GM21381 (cell line): ENCODE measurements at regions not wholly inside any gene's neighbourhood (a gene's known extent, or its start where the extent isn't known, plus 50 kb on each side); places are given as distances from the start of the nearest gene placed in this dataset.
"Not testable (repeated sequence)": the region's sequence is repeated elsewhere in the genome, so short reads cannot be mapped to it uniquely, and the experiment has no call there.

ENCODE experiments used
- ATAC-seq: cut with Tn5 transposase; IDR thresholded peaks from one replicate; pipeline ENCODE4 v1.9.1; 2021; ENCODE audit warnings: mild to moderate bottlenecking, moderate library complexity; ENCODE audit not compliant: unreplicated experiment

DNA sequence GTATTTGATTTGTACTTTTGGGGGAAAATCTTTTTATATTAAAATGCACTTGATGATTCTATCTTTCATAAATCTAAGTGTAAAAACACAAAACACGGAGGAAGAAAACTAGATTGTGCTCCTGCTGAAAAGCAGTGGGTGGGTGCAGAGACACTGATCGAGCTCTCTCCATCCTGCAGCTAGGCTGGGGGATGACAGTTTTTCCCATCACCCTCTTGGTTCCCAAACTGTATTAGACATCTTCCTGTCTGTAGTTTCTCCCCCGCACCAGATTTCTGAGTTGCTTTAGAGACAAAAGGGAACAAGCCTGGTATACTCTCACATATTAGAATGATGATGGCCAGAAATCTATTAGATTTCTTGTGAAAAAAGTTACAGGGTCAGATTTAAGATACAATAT lies 99.6 kb downstream of the FAM114A2 start:
- ATAC-seq: no peak

DNA sequence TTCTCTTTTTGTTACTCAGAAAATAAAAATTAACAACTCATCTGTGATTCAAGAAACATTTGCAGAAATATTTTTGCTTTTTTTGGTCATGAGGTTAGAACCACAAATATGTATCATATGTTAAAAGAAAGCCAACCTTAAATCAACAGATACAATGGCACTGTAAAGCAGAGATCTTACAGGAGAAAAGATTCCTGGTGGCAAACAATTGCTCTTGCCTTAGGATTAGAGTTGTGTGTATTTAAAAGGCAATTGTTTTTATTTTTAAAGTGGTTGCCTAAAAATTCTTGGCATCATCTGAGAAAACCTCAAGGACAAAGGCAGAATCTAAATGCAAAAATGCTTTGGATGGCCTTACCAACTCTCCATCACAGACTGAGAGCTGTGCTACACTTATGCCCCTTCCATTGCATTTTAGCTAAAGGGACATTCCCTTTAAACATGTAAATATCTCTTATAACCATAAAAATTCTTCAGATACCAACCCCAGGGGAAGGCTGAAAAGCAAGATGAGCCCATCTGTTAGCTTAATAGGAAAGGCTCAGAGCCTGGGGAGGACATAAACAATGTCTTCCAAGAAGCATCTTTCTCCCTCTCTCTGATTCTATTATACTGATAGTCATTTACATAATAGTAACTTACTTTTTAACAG lies 100.4 kb downstream of the FAM114A2 start:
- no peak for ATAC-seq

DNA sequence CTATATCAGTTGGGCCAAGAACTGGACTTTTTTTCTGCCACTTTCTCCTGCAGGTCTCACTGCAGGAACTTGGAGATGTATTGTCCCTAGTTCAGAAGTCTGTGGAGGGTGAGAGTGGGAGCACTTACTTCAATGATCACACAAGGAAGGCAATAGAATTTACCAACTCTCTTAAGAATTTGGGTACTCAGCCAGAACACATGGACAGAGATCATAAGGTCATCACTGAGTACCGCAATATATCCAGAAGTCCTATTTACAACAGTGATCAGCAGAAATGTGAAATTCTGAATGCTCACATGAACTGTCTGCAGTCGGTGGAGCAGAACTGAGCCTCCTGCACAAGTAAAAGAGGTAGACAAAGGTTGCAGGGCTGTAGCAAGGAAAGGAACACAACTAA lies 101.0 kb downstream of the FAM114A2 start:
- no peak for ATAC-seq

GRCh38 chr5:153935151-153935550 lies 103.6 kb downstream of the FAM114A2 start:
- not testable (repeated sequence) for ATAC-seq

GRCh38 chr5:153926201-153926600 lies 112.5 kb downstream of the FAM114A2 start:
- no peak for ATAC-seq

GRCh38 chr5:153919161-153919560 lies 119.5 kb downstream of the FAM114A2 start:
- ATAC-seq: no peak

DNA sequence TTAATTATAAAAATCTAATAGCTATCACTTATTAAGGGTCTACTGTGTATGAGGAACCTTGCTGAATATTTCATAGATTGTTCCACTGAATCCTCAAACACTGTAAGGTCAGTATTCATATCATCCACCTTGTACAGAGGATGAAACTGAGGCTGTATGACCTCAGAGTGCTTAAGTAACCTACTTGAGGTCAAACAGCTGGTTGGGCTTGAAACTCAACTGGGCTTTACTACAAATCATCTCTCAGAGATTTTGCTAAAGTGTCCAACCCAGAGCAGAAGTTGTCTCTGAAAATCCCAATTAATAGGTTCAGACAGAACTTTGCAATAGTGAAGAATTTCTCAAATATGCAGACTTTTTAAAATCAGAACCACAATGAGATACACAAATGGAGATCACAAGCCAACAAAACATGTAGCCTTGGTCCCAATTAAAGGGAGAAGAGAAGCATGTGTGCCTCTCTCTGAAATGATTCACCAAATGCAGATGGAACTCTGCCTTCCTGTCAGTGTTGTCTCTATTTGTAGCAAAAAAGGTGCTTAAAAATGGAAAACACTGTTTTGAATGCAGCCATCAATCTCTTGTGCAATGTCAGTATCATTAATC lies 131.4 kb downstream of the FAM114A2 start:
- ATAC-seq: no peak

DNA sequence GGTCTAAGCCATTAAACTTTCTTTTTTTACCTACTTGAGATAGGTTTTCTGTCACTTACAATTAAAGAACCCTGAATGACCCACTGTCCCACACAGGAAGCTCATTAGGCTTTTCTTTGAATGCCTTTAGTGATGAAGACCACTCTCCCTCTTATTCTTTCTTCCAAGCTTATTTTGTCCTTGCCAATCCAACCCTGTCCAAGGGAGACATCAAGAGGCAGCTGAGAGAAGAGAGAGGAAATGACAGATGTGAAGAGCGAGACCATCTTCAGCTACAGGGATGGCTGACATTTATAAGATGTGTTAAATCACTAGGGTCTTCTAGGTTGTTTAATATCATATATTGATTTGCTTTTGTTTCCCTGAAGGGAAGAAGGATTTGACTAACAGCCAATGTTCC lies 133.5 kb downstream of the FAM114A2 start:
- ATAC-seq: no peak

DNA sequence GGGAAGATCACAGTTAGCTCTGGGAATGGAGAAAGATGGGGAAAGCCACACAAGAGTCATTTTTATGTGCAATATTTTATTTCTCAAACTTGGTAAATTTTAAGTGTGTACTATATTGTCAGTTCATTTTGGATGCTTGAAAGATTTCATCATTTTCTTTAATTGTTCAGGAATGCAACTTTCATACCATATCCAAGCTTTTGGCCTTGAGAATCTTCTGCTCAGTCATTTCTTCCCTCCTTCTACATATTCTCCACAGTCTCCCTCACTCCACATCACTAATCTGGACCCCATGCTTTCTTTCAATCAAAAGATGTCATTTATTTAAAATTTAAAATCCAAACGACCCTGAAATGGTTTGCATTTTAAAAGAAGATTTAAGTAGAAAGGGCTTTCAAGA lies 135.4 kb downstream of the FAM114A2 start:
- no peak for ATAC-seq

GRCh38 chr5:153902016-153902415 lies 136.7 kb downstream of the FAM114A2 start:
- ATAC-seq: no peak

DNA sequence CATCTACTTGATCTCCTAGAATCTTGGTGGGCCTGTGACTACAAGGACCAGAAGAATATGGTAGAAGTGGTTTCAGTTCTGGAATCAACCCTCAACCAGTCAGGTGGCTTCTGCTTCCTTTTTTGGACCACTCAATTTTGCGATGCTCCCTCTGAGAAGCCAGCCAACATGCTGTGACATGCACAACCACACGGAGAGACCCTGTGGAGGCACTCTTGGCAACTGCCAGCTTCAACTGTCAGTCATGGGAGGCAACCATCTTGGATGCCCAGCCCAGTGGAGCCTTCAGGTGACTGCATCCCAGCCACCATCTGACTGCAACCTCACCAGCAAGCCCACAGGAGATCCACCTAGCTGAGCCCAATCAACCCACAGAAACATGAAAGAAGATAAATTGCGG lies 137.3 kb downstream of the FAM114A2 start:
- ATAC-seq: no peak

- no peak for ATAC-seq
Observed at GRCh38 chr5:153900703-153901395, 137.9 kb downstream of the FAM114A2 start.

GRCh38 chr5:153899746-153900145 lies 139.0 kb downstream of the FAM114A2 start:
- ATAC-seq: no peak

DNA sequence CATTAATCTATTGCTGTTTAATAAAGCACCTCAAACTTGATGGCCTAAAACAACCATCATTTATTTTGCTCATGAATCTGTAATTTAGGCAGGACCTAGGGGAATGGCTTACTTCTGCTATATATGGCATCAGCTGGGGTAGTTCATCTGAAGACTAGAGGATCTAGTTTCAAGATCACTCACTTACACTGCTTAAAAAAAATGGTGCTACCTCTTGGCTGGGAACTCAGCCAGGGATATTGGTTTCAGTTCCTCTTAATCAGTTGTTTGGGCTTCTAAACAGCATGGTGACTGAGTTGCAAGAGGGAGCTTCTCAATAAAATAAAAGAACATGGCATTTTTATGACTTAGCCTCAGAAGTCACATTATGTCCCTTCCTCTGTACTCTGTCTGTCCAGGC lies 142.0 kb downstream of the FAM114A2 start:
- peak; percentile 98 for ATAC-seq

DNA sequence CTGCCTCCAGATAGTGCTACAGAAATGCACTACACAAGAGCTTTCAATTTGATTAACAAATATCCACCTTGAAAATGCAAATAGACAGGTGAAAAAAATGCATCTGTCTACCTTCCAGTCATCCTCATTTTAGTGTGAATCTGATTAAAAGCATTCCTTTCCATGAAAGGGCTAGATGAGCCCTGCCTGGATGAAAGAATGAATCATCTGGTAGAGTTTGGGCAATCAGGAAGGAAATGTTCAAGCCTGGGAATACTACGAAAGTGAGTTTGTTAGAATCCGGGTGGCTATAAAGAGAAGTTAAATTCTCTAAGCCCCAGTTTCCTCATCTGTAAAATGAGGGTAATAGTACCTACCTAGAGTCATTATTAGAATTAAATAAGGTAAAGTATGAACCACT lies 142.6 kb downstream of the FAM114A2 start:
- no peak for ATAC-seq

DNA sequence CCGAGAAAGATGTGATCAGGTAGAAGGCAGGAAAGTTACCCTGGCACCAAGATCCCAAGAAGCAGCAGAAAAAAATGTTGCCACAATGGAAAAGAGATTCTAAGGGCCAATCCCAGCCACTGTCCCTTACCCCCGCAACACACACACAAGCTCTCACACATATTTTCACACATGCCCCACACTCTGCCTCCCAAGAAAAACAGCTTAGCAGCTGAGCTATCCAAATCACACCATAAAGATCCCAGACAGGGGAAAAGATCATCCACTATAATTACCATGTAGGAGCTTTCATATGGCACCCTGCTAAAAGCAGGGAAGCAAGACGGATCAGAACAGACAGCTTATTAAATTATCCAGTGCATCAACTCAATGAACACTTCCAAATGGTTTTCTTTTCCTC lies 143.4 kb downstream of the FAM114A2 start:
- ATAC-seq: no peak

- ATAC-seq: no peak
Observed at GRCh38 chr5:153893817-153894216, 144.9 kb downstream of the FAM114A2 start.

GRCh38 chr5:153891394-153891793 lies 147.3 kb downstream of the FAM114A2 start:
- no peak for ATAC-seq

- no peak for ATAC-seq
Observed at GRCh38 chr5:153888781-153889180, 149.9 kb downstream of the FAM114A2 start.

GRCh38 chr5:153885141-153885540 lies 153.6 kb downstream of the FAM114A2 start:
- no peak for ATAC-seq

- ATAC-seq: no peak
Observed at GRCh38 chr5:153884612-153884957, 154.1 kb downstream of the FAM114A2 start.

GRCh38 chr5:153883854-153884611 lies 154.7 kb downstream of the FAM114A2 start:
- ATAC-seq: no peak
